Fibroblast of skin of left biceps (primary cell): ENCODE measurements at regions not wholly inside any gene's neighbourhood (a gene's known extent, or its start where the extent isn't known, plus 50 kb on each side); places are given as distances from the start of the nearest gene placed in this dataset.
"Not testable (repeated sequence)": the region's sequence is repeated elsewhere in the genome, so short reads cannot be mapped to it uniquely, and the experiment has no call there.

Experiments used
- DNase-seq, 2 experiments: peaks; one replicate each; pipeline ENCODE4 v3.0.0-alpha.2; 2013; ENCODE audit warnings: low read depth in 2 of 2

- not testable (repeated sequence) for DNase-seq
Measured at GRCh38 chr9:42377530-42378417, 194.3 kb downstream of the SPATA31A6 start.

GRCh38 chr9:42378418-42378815 is 195.0 kb downstream of the SPATA31A6 start:
- DNase-seq = no peak

GRCh38 chr9:42379602-42380001 is 196.1 kb downstream of the SPATA31A6 start:
- DNase-seq = not testable (repeated sequence)

GRCh38 chr9:42384585-42384984 is 201.1 kb downstream of the SPATA31A6 start:
- DNase-seq = not testable (repeated sequence)

- DNase-seq = not testable (repeated sequence)
Measured at GRCh38 chr9:42385574-42386120, 202.2 kb downstream of the SPATA31A6 start.

- no peak for DNase-seq
Measured at GRCh38 chr9:42386477-42386876, 203.0 kb downstream of the SPATA31A6 start.

- no peak for DNase-seq
Measured at GRCh38 chr9:42388146-42388690, 204.8 kb downstream of the SPATA31A6 start.

- DNase-seq = no peak
Measured at GRCh38 chr9:42388846-42389245, 205.4 kb downstream of the SPATA31A6 start.

- DNase-seq = not testable (repeated sequence)
Measured at GRCh38 chr9:42392773-42393455, 209.5 kb downstream of the SPATA31A6 start.

- no peak for DNase-seq
Measured at GRCh38 chr9:42396318-42396717, 212.9 kb downstream of the SPATA31A6 start.

GRCh38 chr9:42397336-42397735 is 213.9 kb downstream of the SPATA31A6 start:
- not testable (repeated sequence) for DNase-seq

GRCh38 chr9:42402919-42403318 is 219.5 kb downstream of the SPATA31A6 start:
- not testable (repeated sequence) for DNase-seq

GRCh38 chr9:42409581-42409980 is 226.1 kb downstream of the SPATA31A6 start:
- DNase-seq = not testable (repeated sequence)

- not testable (repeated sequence) for DNase-seq
Measured at GRCh38 chr9:42412354-42412753, 228.9 kb downstream of the SPATA31A6 start.

GRCh38 chr9:42414865-42415264 is 231.4 kb downstream of the SPATA31A6 start:
- not testable (repeated sequence) for DNase-seq

GRCh38 chr9:42419652-42420051 is 236.2 kb downstream of the SPATA31A6 start:
- DNase-seq = not testable (repeated sequence)

GRCh38 chr9:42420324-42420723 is 236.9 kb downstream of the SPATA31A6 start:
- DNase-seq = not testable (repeated sequence)

- DNase-seq = not testable (repeated sequence)
Measured at GRCh38 chr9:42421630-42422029, 238.2 kb downstream of the SPATA31A6 start.

- DNase-seq = peak in 1 of 2 experiments; percentile 4
Measured at GRCh38 chr9:42430674-42431615, 247.5 kb downstream of the SPATA31A6 start.

- DNase-seq = not testable (repeated sequence)
Measured at GRCh38 chr9:42431616-42432010, 248.2 kb downstream of the SPATA31A6 start.
